Activated CD4-positive, alpha-beta T cell treated with anti-CD3 and anti-CD28 coated beads for 36 hours (primary cell): ENCODE measurements at regions not wholly inside any gene's neighbourhood (a gene's known extent, or its start where the extent isn't known, plus 50 kb on each side); places are given as distances from the start of the nearest gene placed in this dataset.

ENCODE experiments used
- ATAC-seq: fragments of 200-7000 bp; cut with Tn5 transposase; one replicate; pipeline ENCODE4 v1.10.0; 2021; ENCODE audit warnings: mild to moderate bottlenecking, moderate library complexity
- CTCF ChIA-PET: fragments of 350-600 bp; sonication (Branson Sonifier 250); formaldehyde crosslinking; loops from one replicate; lab custom pipeline; 2021; ENCODE audit warnings: antibody characterized with exemption; lab: Charles Lee
- POLR2A ChIA-PET: fragments of 350-600 bp; sonication (Branson Sonifier 250); formaldehyde crosslinking; loops from one replicate; lab custom pipeline; 2021; ENCODE audit warnings: antibody characterized with exemption, inconsistent platforms; lab: Charles Lee
- DNase-seq: peaks from one replicate; pipeline ENCODE4 v3.0.0-alpha.2; 2020
- H3K27ac Mint-ChIP-seq: one replicate; pipeline ENCODE4 v1.8.0; 2021; ENCODE audit warnings: mixed read lengths
- H3K27me3 Mint-ChIP-seq: one replicate; pipeline ENCODE4 v1.8.0; 2021; ENCODE audit warnings: mixed read lengths
- H3K36me3 Mint-ChIP-seq: one replicate; pipeline ENCODE4 v1.8.0; 2021; ENCODE audit warnings: low read depth, mixed read lengths
- H3K4me1 Mint-ChIP-seq: one replicate; pipeline ENCODE4 v1.8.0; 2021; ENCODE audit warnings: mixed read lengths
- H3K4me3 Mint-ChIP-seq: one replicate; pipeline ENCODE4 v1.8.0; 2021; ENCODE audit warnings: mild to moderate bottlenecking, moderate library complexity, mixed read lengths
- H3K9me3 Mint-ChIP-seq: one replicate; pipeline ENCODE4 v1.8.0; 2021; ENCODE audit warnings: low read depth, mixed read lengths
- intact Hi-C, 2 experiments: fragments of 100-400 bp; cut with DNase I in 1 of 2; cut with micrococcal nuclease in 1 of 2; formaldehyde crosslinking; loops; one replicate each; pipeline versions ENCODE4 v1.14.2 to v1.15.1; 2022 to 2024; cut with DNase I, micrococcal nuclease

DNA sequence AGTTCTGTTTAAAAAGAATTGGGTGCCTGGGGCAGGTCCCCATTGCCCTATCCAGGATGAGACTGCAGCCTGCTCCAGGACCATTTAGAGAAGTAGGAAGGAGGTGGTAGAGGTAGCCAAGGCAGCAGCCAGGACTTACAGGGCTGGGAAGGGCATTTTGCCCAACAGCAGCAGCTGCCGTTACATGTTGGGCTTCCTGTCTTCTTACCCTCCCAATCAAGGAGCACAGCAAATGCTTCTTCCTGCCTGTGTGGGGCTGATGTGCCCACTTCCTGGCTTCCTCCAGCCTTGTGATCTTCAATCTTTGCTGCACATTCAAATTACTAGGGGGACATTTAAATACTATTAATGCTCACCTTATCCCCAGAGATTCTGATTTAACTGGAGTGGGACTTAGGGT is 112.0 kb downstream of the QPCT start:
- ChIA-PET POLR2A (no interaction called here), CTCF (interaction anchor here (1.1 to 1.3 kb wide), 2 partner anchors 11 to 421 kb away, joined by 3 to 4 read pairs; no protein-coding TSS in a partner anchor)
- Mint-ChIP-seq H3K36me3 (no peaks in the 10 kb centered on the region), H3K4me3 (no peak overlapping the region), H3K27me3 (no peaks in the 10 kb centered on the region), H3K27ac (peak overlapping the region; percentile 68), H3K4me1 (peaks cover 59% of the 10 kb centered on the region), H3K9me3 (no peaks in the 10 kb centered on the region)
- intact Hi-C loops, result no loop called here
- ATAC-seq, result peak; percentile 43
- peak; percentile 34 for DNase-seq

DNA sequence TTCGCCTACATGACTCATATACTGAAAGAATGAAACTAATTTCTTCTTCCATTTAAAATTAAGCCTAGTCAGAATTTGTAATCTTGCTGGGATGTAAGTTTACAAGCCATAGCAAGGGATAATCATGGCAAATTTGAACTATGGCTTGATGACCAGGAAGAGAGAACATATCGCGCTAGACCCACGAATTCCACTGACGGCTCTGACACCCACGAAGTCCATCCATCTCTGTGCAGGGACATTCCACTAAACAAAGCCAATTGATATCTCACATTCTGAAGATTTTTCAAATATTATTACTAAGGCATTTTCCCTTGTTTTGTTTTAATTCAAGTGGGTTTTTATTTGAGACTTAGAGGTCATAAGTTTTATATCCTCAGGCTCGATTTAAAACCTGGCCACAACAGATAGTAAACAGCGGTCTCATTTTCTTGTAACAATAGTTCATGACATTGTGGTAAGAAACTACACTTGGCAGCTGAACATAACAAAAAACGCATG is 113.0 kb downstream of the QPCT start:
- no peak overlapping the region for H3K4me3 Mint-ChIP-seq
- H3K9me3 Mint-ChIP-seq, result no peaks in the 10 kb centered on the region
- POLR2A ChIA-PET, result no interaction called here
- peaks cover 56% of the 10 kb centered on the region for H3K4me1 Mint-ChIP-seq
- H3K27me3 Mint-ChIP-seq, result no peaks in the 10 kb centered on the region
- CTCF ChIA-PET, result interaction anchor here (0.7 to 1.3 kb wide), 3 partner anchors 12 to 434 kb away, joined by 3 to 4 read pairs (median 3); no protein-coding TSS in a partner anchor
- intact Hi-C loops, result no loop called here
- H3K27ac Mint-ChIP-seq, result no peak overlapping the region
- H3K36me3 Mint-ChIP-seq, result no peaks in the 10 kb centered on the region
- ATAC-seq (no peak), DNase-seq (no peak)

DNA sequence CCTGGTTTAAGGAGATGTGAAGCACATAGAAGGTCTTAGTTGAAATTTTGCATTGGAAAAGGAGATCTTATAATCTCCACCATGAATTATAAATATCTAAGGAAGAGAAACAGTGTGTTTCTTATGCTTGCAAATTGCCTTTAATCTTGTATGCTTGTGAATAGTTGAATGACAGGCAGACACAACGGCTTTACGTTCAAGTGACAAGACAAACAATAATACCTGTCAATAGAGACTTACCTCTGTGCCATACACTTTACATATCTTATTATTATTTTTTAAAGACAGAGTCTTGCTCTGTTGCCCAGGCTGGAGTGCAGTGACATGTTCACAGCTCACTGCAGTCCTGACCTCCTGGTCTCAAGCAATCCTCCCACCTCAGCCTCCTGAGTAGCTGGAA is 113.7 kb downstream of the QPCT start:
- ChIA-PET CTCF (interaction anchor here (0.7 kb wide), 1 partner anchor 130 kb away, joined by 3 read pairs; no protein-coding TSS in a partner anchor), POLR2A (no interaction called here)
- Mint-ChIP-seq H3K4me3 (no peak overlapping the region), H3K36me3 (no peaks in the 10 kb centered on the region), H3K4me1 (peaks cover 49% of the 10 kb centered on the region), H3K27ac (no peak overlapping the region), H3K27me3 (no peaks in the 10 kb centered on the region), H3K9me3 (no peaks in the 10 kb centered on the region)
- intact Hi-C loops, result no loop called here
- ATAC-seq (no peak), DNase-seq (no peak)

DNA sequence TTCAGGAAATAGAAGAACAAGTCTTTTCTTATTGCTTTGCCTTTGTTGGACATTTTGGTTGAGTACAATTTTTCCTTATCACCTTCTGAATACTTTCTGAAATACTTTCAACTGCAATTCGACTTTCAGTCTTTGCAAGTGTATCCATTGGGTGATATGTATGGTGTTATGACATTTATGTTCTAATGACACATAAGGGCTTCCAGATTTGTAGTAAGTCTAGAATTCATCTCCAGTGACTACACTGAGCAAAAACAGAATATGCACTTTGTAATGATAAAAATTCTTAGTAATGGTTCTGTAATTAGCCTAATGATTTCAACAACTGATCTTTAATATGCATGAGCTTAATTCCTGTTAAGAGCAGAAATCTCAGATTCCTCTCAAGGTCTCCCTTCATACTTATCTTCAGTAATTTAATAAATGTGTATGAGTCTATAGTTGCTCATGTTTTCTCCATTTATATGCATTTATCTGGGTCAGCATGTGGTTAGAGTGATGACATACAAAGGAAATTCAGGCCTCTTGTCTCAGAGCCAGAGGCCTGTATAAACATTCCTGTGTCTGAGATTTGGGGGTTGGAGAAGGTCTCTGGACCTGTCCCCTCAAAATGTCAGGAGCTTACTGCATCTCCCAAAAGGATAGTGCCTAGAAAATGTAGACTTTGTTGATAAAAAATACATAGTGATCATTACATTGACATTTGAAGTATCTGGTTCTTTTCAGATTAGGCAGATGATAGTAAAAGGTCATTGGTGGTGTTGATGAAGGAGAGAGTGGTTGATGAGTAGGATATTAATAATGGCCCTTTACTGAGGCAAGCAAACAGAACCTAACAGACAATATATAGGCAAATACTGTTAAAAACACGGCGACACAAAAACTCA is 114.9 kb downstream of the QPCT start:
- ChIA-PET POLR2A (no interaction called here), CTCF (no interaction called here)
- peaks cover 2% of the 10 kb centered on the region for H3K9me3 Mint-ChIP-seq
- no peaks in the 10 kb centered on the region for H3K27me3 Mint-ChIP-seq
- H3K36me3 Mint-ChIP-seq, result no peaks in the 10 kb centered on the region
- intact Hi-C loops, result no loop called here
- peak overlapping the region; percentile 28 for H3K27ac Mint-ChIP-seq
- no peak overlapping the region for H3K4me3 Mint-ChIP-seq
- H3K4me1 Mint-ChIP-seq, result peaks cover 48% of the 10 kb centered on the region
- ATAC-seq, result peak; percentile 57
- no peak for DNase-seq

DNA sequence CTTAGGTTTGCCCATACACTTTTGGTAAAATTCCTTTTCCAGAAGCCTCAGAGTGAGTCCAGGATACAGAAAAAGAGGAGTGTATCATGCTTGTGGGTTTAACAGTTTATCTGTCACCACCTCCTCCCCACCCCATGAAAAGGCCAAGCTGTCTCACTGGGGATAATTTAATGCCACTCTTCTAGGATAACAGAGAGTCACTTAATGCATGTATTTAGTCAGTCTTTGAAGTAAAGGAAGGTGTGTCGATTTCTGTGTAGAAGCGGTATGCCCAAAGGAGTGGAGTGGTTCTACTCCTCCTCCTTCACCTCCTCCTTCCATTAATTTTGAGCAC is 116.4 kb downstream of the QPCT start:
- no peak overlapping the region for H3K4me3 Mint-ChIP-seq
- intact Hi-C loops, result no loop called here
- ChIA-PET CTCF (no interaction called here), POLR2A (no interaction called here)
- ATAC-seq (no peak), DNase-seq (no peak)
- no peak overlapping the region for H3K27ac Mint-ChIP-seq
- peaks cover 37% of the 10 kb centered on the region for H3K4me1 Mint-ChIP-seq
- peaks cover 2% of the 10 kb centered on the region for H3K9me3 Mint-ChIP-seq
- H3K36me3 Mint-ChIP-seq, result no peaks in the 10 kb centered on the region
- H3K27me3 Mint-ChIP-seq, result no peaks in the 10 kb centered on the region

DNA sequence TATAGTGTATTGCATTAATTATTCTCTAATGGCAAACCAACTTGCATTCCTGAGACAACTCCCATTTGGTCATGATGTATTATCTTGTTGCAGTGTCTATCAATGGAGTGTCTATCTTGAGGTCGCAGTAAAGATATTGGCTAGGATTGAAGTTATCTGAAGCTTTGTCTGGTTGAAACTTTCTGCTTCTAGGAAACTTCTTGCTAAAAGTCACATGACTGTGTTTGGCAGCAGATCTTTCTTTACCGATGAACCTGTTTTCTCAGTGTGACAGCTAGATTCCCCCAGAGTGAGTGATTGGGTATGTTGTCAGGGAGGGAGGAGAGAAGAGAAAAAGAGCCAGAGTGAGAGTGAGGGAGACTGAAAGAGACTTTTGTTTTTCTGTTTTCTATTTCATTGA is 119.6 kb downstream of the QPCT start:
- no peaks in the 10 kb centered on the region for H3K27me3 Mint-ChIP-seq
- peaks cover 2% of the 10 kb centered on the region for H3K9me3 Mint-ChIP-seq
- H3K27ac Mint-ChIP-seq, result no peak overlapping the region
- ATAC-seq, result no peak
- peaks cover 17% of the 10 kb centered on the region for H3K4me1 Mint-ChIP-seq
- H3K4me3 Mint-ChIP-seq, result no peak overlapping the region
- intact Hi-C loops, result no loop called here
- no peaks in the 10 kb centered on the region for H3K36me3 Mint-ChIP-seq
- CTCF ChIA-PET, result interaction anchor here (0.7 kb wide), 1 partner anchor 199 kb away, joined by 3 read pairs; no protein-coding TSS in a partner anchor
- POLR2A ChIA-PET, result no interaction called here
- no peak for DNase-seq

DNA sequence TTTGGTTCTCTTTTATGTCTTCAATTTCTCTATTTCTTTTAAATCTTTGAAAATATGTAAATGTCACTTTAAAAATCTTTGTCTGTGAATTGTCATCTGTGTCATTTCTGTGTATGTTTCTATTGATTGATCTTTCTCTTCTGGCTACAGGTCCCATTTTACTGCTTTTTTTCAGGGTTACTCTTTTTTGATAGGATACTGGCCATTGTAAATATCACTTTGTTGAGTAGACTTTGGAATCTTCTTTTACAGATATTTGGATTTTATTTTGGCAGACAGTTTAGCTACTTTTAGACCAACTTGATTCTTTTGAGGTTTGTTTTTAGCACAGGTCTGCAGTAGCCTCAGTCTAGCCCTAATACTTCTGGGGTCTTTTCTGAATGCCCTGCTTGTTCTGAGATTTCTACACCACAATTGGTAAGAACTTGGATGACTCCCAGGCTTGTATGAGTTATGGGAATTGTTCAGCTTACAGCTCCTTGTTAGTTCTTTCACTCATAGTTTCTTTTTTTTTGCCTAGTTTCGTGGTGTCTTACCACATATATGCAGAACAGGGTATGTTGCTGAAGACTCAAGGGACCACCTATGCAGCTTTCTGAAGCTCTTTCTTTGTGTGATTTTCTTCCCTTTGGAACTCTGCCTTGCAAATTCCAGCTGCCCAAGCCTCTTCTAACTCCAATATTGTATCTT is 122.2 kb downstream of the QPCT start:
- ATAC-seq (no peak), DNase-seq (no peak)
- POLR2A ChIA-PET, result no interaction called here
- Mint-ChIP-seq H3K27ac (no peak overlapping the region), H3K9me3 (peaks cover 2% of the 10 kb centered on the region), H3K36me3 (no peaks in the 10 kb centered on the region), H3K4me1 (no peaks in the 10 kb centered on the region), H3K27me3 (no peaks in the 10 kb centered on the region), H3K4me3 (no peak overlapping the region)
- intact Hi-C loops, result no loop called here
- CTCF ChIA-PET, result interaction anchor here (0.6 to 2.2 kb wide), 4 partner anchors 8 to 411 kb away, joined by 3 to 5 read pairs (median 3); no protein-coding TSS in a partner anchor

DNA sequence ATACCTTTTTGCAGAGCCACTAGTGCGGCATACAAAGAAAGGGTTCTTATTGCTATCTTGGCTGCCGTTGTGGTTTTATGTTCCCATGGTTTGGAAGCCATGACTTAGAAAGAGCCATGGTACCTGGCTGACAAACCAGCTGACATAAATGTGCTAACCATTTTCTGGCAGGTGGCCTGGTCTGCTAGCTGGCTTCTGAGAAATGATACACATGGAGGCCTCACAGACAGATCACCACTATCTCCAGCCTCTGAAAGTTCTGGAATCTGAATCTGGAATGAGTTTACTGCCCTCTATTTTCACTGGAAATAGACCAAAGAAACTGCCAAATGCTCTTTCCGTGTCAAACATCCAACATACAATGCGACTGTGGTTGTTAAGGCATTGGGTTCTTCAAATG is 123.7 kb downstream of the QPCT start:
- ATAC-seq, result no peak
- no peaks in the 10 kb centered on the region for H3K27me3 Mint-ChIP-seq
- no peak overlapping the region for H3K27ac Mint-ChIP-seq
- no peaks in the 10 kb centered on the region for H3K4me1 Mint-ChIP-seq
- intact Hi-C loops, result no loop called here
- peaks cover 2% of the 10 kb centered on the region for H3K9me3 Mint-ChIP-seq
- no peak for DNase-seq
- ChIA-PET POLR2A (no interaction called here), CTCF (interaction anchor here (0.6 to 2.2 kb wide), 2 partner anchors 26 to 1415 kb away, joined by 3 to 5 read pairs; no protein-coding TSS in a partner anchor)
- no peaks in the 10 kb centered on the region for H3K36me3 Mint-ChIP-seq
- H3K4me3 Mint-ChIP-seq, result no peak overlapping the region

DNA sequence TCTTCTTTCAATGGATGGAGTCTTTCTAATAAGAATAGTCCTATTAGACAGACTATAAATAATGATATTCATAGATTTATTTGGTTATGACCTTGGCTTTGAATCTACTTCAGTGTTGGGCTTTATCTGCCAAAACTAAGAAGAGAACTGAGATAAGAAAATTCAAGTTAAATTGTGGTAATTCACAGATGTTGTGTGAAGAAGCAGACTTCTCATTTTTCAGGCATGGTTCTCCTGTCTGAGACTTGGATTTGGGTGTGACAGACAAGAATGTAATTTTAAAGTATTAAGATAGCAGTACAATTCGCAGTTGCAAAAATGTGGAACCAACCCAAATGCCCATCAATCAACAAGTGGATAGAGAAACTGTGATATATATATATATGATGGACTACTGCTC is 124.7 kb downstream of the QPCT start:
- H3K27me3 Mint-ChIP-seq, result no peaks in the 10 kb centered on the region
- DNase-seq (no peak), ATAC-seq (no peak)
- ChIA-PET POLR2A (no interaction called here), CTCF (interaction anchor here (1.0 kb wide), 1 partner anchor 70 kb away, joined by 4 read pairs; no protein-coding TSS in a partner anchor)
- H3K27ac Mint-ChIP-seq, result no peak overlapping the region
- H3K4me1 Mint-ChIP-seq, result no peaks in the 10 kb centered on the region
- no peak overlapping the region for H3K4me3 Mint-ChIP-seq
- no peaks in the 10 kb centered on the region for H3K36me3 Mint-ChIP-seq
- intact Hi-C loops, result no loop called here
- H3K9me3 Mint-ChIP-seq, result peaks cover under 1% of the 10 kb centered on the region

DNA sequence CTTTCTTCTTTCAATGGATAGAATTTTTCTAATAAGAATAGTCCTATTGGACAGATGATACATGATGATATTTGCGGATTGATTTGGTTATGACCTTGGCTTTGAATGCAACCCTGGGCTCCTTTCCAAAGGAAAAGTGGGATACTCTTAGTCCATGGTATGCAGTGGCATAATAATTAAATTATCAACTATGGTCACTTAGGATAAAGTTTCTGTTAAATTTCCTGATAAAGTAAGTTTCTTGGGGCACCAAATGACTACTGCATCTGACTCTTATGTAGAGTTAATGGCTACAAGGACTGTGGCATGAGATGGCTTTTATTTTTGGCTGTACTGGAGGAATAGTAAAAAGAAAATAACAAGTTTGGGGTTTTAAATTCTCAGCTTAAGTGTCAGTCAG is 126.7 kb downstream of the QPCT start:
- intact Hi-C loops, result no loop called here
- ChIA-PET CTCF (interaction anchor here (1.0 to 1.3 kb wide), 2 partner anchors 10 to 26 kb away, joined by 3 read pairs; no protein-coding TSS in a partner anchor), POLR2A (no interaction called here)
- no peaks in the 10 kb centered on the region for H3K27me3 Mint-ChIP-seq
- DNase-seq (no peak), ATAC-seq (no peak)
- no peak overlapping the region for H3K27ac Mint-ChIP-seq
- no peaks in the 10 kb centered on the region for H3K36me3 Mint-ChIP-seq
- H3K4me1 Mint-ChIP-seq, result no peaks in the 10 kb centered on the region
- no peak overlapping the region for H3K4me3 Mint-ChIP-seq
- no peaks in the 10 kb centered on the region for H3K9me3 Mint-ChIP-seq

DNA sequence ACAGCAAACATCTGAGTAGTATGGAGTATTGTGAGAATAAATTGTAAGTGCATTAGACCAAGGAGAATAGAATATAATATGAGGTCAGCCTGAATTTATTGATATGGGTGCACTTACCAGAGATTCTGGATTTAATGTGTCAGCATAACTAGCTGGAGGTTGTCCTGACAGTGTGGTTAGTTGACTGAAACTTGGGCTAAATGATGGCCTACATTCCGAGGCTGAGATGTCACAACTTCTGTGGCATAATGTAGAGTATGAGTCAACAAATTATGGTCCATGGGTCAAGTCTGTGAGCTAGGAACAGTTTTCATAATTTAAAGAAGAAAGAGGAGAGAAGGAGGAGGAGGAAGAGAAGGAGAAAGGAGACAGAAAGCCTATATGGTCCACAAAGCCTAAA is 127.6 kb downstream of the QPCT start:
- Mint-ChIP-seq H3K27me3 (no peaks in the 10 kb centered on the region), H3K4me1 (no peaks in the 10 kb centered on the region), H3K4me3 (no peak overlapping the region), H3K36me3 (no peaks in the 10 kb centered on the region), H3K9me3 (no peaks in the 10 kb centered on the region), H3K27ac (no peak overlapping the region)
- intact Hi-C loops, result no loop called here
- ChIA-PET POLR2A (no interaction called here), CTCF (interaction anchor here (1.0 kb wide), 1 partner anchor 9 kb away, joined by 3 read pairs; no protein-coding TSS in a partner anchor)
- DNase-seq (no peak), ATAC-seq (no peak)
